Neural cell (in vitro differentiated cells): ENCODE measurements at regions not wholly inside any gene's neighbourhood (a gene's known extent, or its start where the extent isn't known, plus 50 kb on each side); places are given as distances from the start of the nearest gene placed in this dataset.
A peak's percentile ranks its signal among the peaks of the same experiment; 100 is the strongest.

ENCODE experiments used
- H2AFZ ChIP-seq: fragments of 200-600, 300-800 bp; sonication (generic), shearing (Covaris generic); 2 replicates; pipeline ENCODE4 v1.6.0; 2014; ENCODE audit warnings: low read depth, mild to moderate bottlenecking, antibody characterized with exemption, low read length, moderate library complexity
- H3F3A ChIP-seq: fragments of 200-600 bp; shearing (Covaris generic); 2 replicates; pipeline ENCODE4 v1.6.1; 2016; ENCODE audit warnings: mild to moderate bottlenecking, moderate library complexity, mixed read lengths, antibody characterized with exemption, low read length; ENCODE audit not compliant: insufficient read depth, poor library complexity, severe bottlenecking
- H3K27ac ChIP-seq: fragments of 200-600, 300-800 bp; sonication (generic), shearing (Covaris generic); 2 replicates; pipeline ENCODE4 v1.5.1; 2014; ENCODE audit warnings: mild to moderate bottlenecking, low read length, moderate library complexity
- H3K27me3 ChIP-seq: fragments of 300-800, 200-600 bp; sonication (generic), shearing (Covaris generic); 2 replicates; pipeline ENCODE4 v1.6.0; 2014; ENCODE audit warnings: mild to moderate bottlenecking, low read depth, low read length, moderate library complexity; ENCODE audit not compliant: insufficient read depth
- H3K36me3 ChIP-seq: fragments of 300-800, 200-600 bp; sonication (generic), shearing (Covaris generic); 2 replicates; pipeline ENCODE4 v1.5.1; 2014; ENCODE audit warnings: mild to moderate bottlenecking, antibody characterized with exemption, low read length, moderate library complexity; ENCODE audit not compliant: insufficient read depth
- H3K4me2 ChIP-seq: fragments of 300-800, 200-600 bp; sonication (generic), shearing (Covaris generic); 2 replicates; pipeline ENCODE4 v1.6.0; 2014; ENCODE audit warnings: mild to moderate bottlenecking, low read length
- H3K4me3 ChIP-seq: fragments of 300-800, 200-600 bp; sonication (generic), shearing (Covaris generic); 2 replicates; pipeline ENCODE4 v1.5.1; 2014; ENCODE audit warnings: mild to moderate bottlenecking, low read length, moderate library complexity
- H3K79me2 ChIP-seq: fragments of 200-600 bp; shearing (Covaris generic); replicated peaks from 2 replicates; pipeline ENCODE4 v1.6.0; 2014; ENCODE audit warnings: mild to moderate bottlenecking, low read length, moderate library complexity; ENCODE audit not compliant: insufficient read depth
- H3K9ac ChIP-seq: fragments of 300-800, 200-600 bp; sonication (generic), shearing (Covaris generic); 2 replicates; pipeline ENCODE4 v1.6.1; 2016; ENCODE audit warnings: mild to moderate bottlenecking, low read length, mixed read lengths
- H3K9me2 ChIP-seq: fragments of 200-600 bp; shearing (Covaris generic); 2 replicates; pipeline ENCODE4 v1.6.1; 2016; ENCODE audit warnings: mild to moderate bottlenecking, low read length, mixed read lengths; ENCODE audit not compliant: insufficient read depth
- H3K9me3 ChIP-seq: fragments of 200-600, 300-800 bp; sonication (generic), shearing (Covaris generic); 2 replicates; pipeline ENCODE4 v1.6.1; 2016; ENCODE audit warnings: mild to moderate bottlenecking, mixed run types, low read length, moderate library complexity, mixed read lengths
- H4K20me1 ChIP-seq: fragments of 200-600 bp; shearing (Covaris generic); 2 replicates; pipeline ENCODE4 v1.6.1; 2016; ENCODE audit warnings: mild to moderate bottlenecking, mixed run types; ENCODE audit not compliant: insufficient read depth
- EP300 ChIP-seq: fragments of 450-650 bp; conservative IDR thresholded peaks from 2 replicates; pipeline ENCODE4 v1.6.1; 2014; ENCODE audit warnings: antibody characterized with exemption, mild to moderate bottlenecking, moderate library complexity; ENCODE audit not compliant: poor library complexity, severe bottlenecking
- EZH2 ChIP-seq: fragments of 200-600, 300-800 bp; shearing (Covaris generic), sonication (generic); IDR thresholded peaks from 2 replicates; pipeline ENCODE4 v1.6.1; 2014; ENCODE audit warnings: antibody characterized with exemption, low read length, borderline replicate concordance, mild to moderate bottlenecking; ENCODE audit not compliant: insufficient read depth, poor library complexity, severe bottlenecking
- MXI1 ChIP-seq: fragments of 450-650 bp; conservative IDR thresholded peaks from 2 replicates; pipeline ENCODE4 v1.6.1; 2014; ENCODE audit warnings: antibody characterized with exemption, mild to moderate bottlenecking; ENCODE audit not compliant: poor library complexity, severe bottlenecking
- POLR2AphosphoS5 ChIP-seq: IDR thresholded peaks from 2 replicates; pipeline ENCODE4 v1.6.1; 2012
- RAD21 ChIP-seq: fragments of 450-650 bp; conservative IDR thresholded peaks from 2 replicates; pipeline ENCODE4 v1.6.1; 2014; ENCODE audit warnings: antibody characterized with exemption, mild to moderate bottlenecking, moderate library complexity
- SMC3 ChIP-seq: fragments of 450-650 bp; conservative IDR thresholded peaks from 2 replicates; pipeline ENCODE4 v1.6.1; 2014; ENCODE audit warnings: antibody characterized with exemption, mild to moderate bottlenecking, moderate library complexity; ENCODE audit not compliant: poor library complexity
- TAF1 ChIP-seq: IDR thresholded peaks from 2 replicates; pipeline ENCODE4 v1.6.1; 2012; ENCODE audit warnings: low read depth
- TF ChIP-seq, protein P1 (sequence below): IDR thresholded peaks from 2 replicates; pipeline ENCODE4 v1.6.1; 2012; ENCODE audit warnings: borderline replicate concordance
- TF ChIP-seq, protein P2 (sequence below): fragments of 450-650 bp; IDR thresholded peaks from 2 replicates; pipeline ENCODE4 v1.5.1; 2014; ENCODE audit warnings: antibody characterized with exemption, mild to moderate bottlenecking, moderate library complexity; ENCODE audit not compliant: poor library complexity, severe bottlenecking

DNA sequence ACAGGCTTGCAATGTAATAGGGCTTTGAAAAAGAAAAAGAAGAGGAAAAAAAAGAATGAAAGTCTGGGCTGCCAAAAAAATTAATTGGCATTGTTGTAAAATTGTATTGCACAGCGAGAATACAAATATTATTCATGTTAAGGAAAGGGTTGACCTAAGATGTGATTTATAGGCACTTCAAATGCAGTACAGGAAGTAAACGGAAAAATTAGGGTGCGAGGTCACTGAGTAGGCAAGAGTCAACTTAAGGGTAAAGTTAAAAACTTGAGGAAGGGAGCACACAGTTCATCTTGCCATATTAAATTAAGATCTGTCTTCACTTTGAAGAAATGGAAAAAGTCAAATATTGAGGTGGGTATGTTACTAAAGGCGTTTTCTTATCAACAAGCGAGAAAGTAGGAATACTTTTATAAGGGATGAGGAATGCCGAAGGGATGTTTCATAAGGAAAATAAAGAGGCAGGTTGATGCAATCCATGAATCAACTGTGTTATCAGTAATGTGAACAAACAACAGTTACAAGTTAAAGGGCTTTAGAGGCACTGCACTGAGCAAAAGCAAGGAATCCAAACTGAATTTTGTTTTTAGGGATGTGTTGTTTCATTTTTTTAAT is 123.0 kb downstream of the WT1 start:
- Histone ChIP-seq H4K20me1 (no peaks in the 10 kb centered on the region), H3K36me3 (no peaks in the 10 kb centered on the region), H2AFZ (no peak overlapping the region), H3K4me3 (no peak overlapping the region), H3F3A (no peaks in the 10 kb centered on the region), H3K4me2 (no peak overlapping the region), H3K9me3 (no peaks in the 10 kb centered on the region), H3K9me2 (no peaks in the 10 kb centered on the region), H3K9ac (no peak overlapping the region), H3K27ac (no peak overlapping the region), H3K79me2 (no peaks in the 10 kb centered on the region), H3K27me3 (no peaks in the 10 kb centered on the region)
- TF ChIP-seq, protein P1, sequence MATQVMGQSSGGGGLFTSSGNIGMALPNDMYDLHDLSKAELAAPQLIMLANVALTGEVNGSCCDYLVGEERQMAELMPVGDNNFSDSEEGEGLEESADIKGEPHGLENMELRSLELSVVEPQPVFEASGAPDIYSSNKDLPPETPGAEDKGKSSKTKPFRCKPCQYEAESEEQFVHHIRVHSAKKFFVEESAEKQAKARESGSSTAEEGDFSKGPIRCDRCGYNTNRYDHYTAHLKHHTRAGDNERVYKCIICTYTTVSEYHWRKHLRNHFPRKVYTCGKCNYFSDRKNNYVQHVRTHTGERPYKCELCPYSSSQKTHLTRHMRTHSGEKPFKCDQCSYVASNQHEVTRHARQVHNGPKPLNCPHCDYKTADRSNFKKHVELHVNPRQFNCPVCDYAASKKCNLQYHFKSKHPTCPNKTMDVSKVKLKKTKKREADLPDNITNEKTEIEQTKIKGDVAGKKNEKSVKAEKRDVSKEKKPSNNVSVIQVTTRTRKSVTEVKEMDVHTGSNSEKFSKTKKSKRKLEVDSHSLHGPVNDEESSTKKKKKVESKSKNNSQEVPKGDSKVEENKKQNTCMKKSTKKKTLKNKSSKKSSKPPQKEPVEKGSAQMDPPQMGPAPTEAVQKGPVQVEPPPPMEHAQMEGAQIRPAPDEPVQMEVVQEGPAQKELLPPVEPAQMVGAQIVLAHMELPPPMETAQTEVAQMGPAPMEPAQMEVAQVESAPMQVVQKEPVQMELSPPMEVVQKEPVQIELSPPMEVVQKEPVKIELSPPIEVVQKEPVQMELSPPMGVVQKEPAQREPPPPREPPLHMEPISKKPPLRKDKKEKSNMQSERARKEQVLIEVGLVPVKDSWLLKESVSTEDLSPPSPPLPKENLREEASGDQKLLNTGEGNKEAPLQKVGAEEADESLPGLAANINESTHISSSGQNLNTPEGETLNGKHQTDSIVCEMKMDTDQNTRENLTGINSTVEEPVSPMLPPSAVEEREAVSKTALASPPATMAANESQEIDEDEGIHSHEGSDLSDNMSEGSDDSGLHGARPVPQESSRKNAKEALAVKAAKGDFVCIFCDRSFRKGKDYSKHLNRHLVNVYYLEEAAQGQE = no peak
- no peak for TF ChIP-seq EZH2
- TF ChIP-seq RAD21 = no peak
- no peak for TF ChIP-seq SMC3
- no peak for TF ChIP-seq POLR2AphosphoS5
- no peak for TF ChIP-seq MXI1
- TF ChIP-seq, protein P2, sequence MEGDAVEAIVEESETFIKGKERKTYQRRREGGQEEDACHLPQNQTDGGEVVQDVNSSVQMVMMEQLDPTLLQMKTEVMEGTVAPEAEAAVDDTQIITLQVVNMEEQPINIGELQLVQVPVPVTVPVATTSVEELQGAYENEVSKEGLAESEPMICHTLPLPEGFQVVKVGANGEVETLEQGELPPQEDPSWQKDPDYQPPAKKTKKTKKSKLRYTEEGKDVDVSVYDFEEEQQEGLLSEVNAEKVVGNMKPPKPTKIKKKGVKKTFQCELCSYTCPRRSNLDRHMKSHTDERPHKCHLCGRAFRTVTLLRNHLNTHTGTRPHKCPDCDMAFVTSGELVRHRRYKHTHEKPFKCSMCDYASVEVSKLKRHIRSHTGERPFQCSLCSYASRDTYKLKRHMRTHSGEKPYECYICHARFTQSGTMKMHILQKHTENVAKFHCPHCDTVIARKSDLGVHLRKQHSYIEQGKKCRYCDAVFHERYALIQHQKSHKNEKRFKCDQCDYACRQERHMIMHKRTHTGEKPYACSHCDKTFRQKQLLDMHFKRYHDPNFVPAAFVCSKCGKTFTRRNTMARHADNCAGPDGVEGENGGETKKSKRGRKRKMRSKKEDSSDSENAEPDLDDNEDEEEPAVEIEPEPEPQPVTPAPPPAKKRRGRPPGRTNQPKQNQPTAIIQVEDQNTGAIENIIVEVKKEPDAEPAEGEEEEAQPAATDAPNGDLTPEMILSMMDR = no peak
- TF ChIP-seq TAF1 = no peak
- TF ChIP-seq EP300 = no peak

DNA sequence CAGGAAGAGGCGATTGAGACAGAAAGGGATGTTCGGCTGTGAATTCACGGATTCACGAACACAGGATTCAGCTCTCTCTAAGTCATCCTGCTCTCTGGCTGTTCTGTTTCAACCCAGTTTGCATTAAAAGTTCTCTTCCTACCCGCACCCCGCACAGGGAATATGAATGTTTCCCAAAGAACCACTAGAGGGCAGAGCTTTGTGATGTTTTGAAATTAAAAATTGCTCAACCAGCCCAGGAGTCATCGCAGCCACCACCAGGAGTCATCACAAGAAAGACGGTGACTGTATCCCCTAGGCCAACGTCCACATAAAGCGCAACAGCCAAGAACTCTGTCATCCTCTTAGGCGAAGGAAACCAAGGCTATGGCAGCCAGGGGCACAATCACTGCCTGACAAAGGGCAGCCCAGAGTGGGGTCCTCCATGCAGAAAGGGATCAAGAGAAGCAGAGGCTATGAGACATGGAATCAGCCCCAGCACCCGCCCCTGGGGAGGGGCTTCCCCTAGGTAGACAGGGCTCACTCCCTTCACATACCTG is 122.4 kb downstream of the WT1 start:
- no peak overlapping the region for H2AFZ ChIP-seq
- no peaks in the 10 kb centered on the region for H3K27me3 ChIP-seq
- H3K9me2 ChIP-seq = no peaks in the 10 kb centered on the region
- no peaks in the 10 kb centered on the region for H3K36me3 ChIP-seq
- no peaks in the 10 kb centered on the region for H4K20me1 ChIP-seq
- no peak overlapping the region for H3K4me3 ChIP-seq
- no peaks in the 10 kb centered on the region for H3K79me2 ChIP-seq
- no peaks in the 10 kb centered on the region for H3F3A ChIP-seq
- TF ChIP-seq EP300 = no peak
- TF ChIP-seq, protein P2 = peak; percentile 27
- H3K9me3 ChIP-seq = no peaks in the 10 kb centered on the region
- no peak overlapping the region for H3K9ac ChIP-seq
- no peak overlapping the region for H3K4me2 ChIP-seq
- no peak overlapping the region for H3K27ac ChIP-seq
